Endothelial cell of umbilical vein (primary cell): ENCODE measurements at regions not wholly inside any gene's neighbourhood (a gene's known extent, or its start where the extent isn't known, plus 50 kb on each side); places are given as distances from the start of the nearest gene placed in this dataset.

ENCODE experiments used
- BruUV-seq: library from RNA; stranded (reverse); fragments of 400-500 nt; replicated peaks from 2 replicates; lab custom pipeline; 2021; lab: Mats Ljungman, UMichigan
- CTCF ChIA-PET: fragments of 300-600, 350-600 bp; sonication (Branson Sonifier 250); formaldehyde crosslinking; loops from one replicate; lab custom pipeline; 2021; ENCODE audit warnings: antibody characterized with exemption, inconsistent platforms; lab: Charles Lee
- POLR2A ChIA-PET: fragments of 300-600, 350-600 bp; sonication (Branson Sonifier 250); formaldehyde crosslinking; loops from one replicate; lab custom pipeline; 2021; ENCODE audit warnings: antibody characterized with exemption, inconsistent platforms; lab: Charles Lee
- DNase-seq: peaks from one replicate; pipeline ENCODE4 v3.0.0-alpha.2; 2011; ENCODE audit warnings: low read depth, low spot score
- FAIRE-seq: peaks from 2 replicates; lab custom pipeline; 2011; peaks lifted over from hg19 to GRCh38; lab: Jason Lieb, UNC
- H2AFZ ChIP-seq: 2 replicates; pipeline ENCODE4 v1.6.0; 2012; ENCODE audit warnings: low read depth, low read length, control low read depth, inconsistent platforms
- H3K27ac ChIP-seq: 2 replicates; pipeline ENCODE4 v1.5.1; 2011; ENCODE audit warnings: low read depth, mild to moderate bottlenecking, control low read depth, low read length, moderate library complexity; ENCODE audit not compliant: insufficient read depth
- H3K27me3 ChIP-seq, 2 experiments: 2 replicates each; pipeline versions ENCODE4 v1.6.0 to v1.6.1; 2011; ENCODE audit warnings: low read length in 2 of 2, mixed read lengths in 1 of 2; ENCODE audit not compliant: control insufficient read depth in 2 of 2, insufficient read depth in 2 of 2
- H3K36me3 ChIP-seq, 2 experiments: 2 replicates in 1 of 2; 3 replicates in 1 of 2; pipeline ENCODE4 v1.5.1; 2011; ENCODE audit warnings: low read length in 2 of 2, mild to moderate bottlenecking in 1 of 2, moderate library complexity in 1 of 2; ENCODE audit not compliant: control insufficient read depth in 2 of 2, insufficient read depth in 2 of 2; ENCODE audit errors: extremely low read depth in 1 of 2
- H3K4me1 ChIP-seq: 3 replicates; pipeline ENCODE4 v1.5.1; 2011; ENCODE audit warnings: mild to moderate bottlenecking, low read length; ENCODE audit not compliant: control insufficient read depth, insufficient read depth; ENCODE audit errors: extremely low read depth
- H3K4me2 ChIP-seq: 2 replicates; pipeline ENCODE4 v1.6.1; 2011; ENCODE audit warnings: low read length, control low read depth, mixed read lengths; ENCODE audit not compliant: insufficient read depth
- H3K4me3 ChIP-seq, 3 experiments: fragments of 200-600 bp in 1 of 3; sonication (generic), shearing (Covaris generic) in 1 of 3; replicated peaks in 1 of 3; 2 replicates each; pipeline ENCODE4 v1.5.1; 2011 to 2016; ENCODE audit warnings: control low read depth in 3 of 3, low read length in 3 of 3, mild to moderate bottlenecking in 2 of 3, inconsistent platforms in 1 of 3, low read depth in 1 of 3, moderate library complexity in 1 of 3; ENCODE audit not compliant: insufficient read depth in 1 of 3
- H3K79me2 ChIP-seq: 2 replicates; pipeline ENCODE4 v1.6.0; 2012; ENCODE audit warnings: low read length, inconsistent platforms; ENCODE audit not compliant: control insufficient read depth, insufficient read depth
- H3K9ac ChIP-seq: replicated peaks from 2 replicates; pipeline ENCODE3; 2011; ENCODE audit warnings: low read length, control low read depth; ENCODE audit not compliant: insufficient read depth; ENCODE audit errors: extremely low read depth
- H3K9me1 ChIP-seq: replicated peaks from 3 replicates; pipeline ENCODE4 v1.6.0; 2011; ENCODE audit warnings: mild to moderate bottlenecking, low read length; ENCODE audit not compliant: control insufficient read depth, insufficient read depth; ENCODE audit errors: extremely low read depth
- H3K9me3 ChIP-seq: replicated peaks from 2 replicates; pipeline ENCODE4 v1.5.1; 2012; ENCODE audit warnings: low read length, inconsistent platforms; ENCODE audit not compliant: control insufficient read depth, insufficient read depth
- H4K20me1 ChIP-seq: replicated peaks from 2 replicates; pipeline ENCODE3; 2011; ENCODE audit warnings: mild to moderate bottlenecking, low read length; ENCODE audit not compliant: control insufficient read depth, insufficient read depth; ENCODE audit errors: extremely low read depth
- CTCF ChIP-seq, 2 donors: IDR thresholded peaks; 1 replicate in 1 of 2; 2 replicates in 1 of 2; pipeline ENCODE4 v1.5.1; 2011; ENCODE audit warnings: low read length in 2 of 2, mild to moderate bottlenecking in 2 of 2, moderate library complexity in 2 of 2, control low read depth in 1 of 2, inconsistent platforms in 1 of 2, low read depth in 1 of 2; ENCODE audit not compliant: insufficient read depth in 1 of 2; ENCODE audit errors: extremely low read depth in 1 of 2
- EZH2 ChIP-seq: IDR thresholded peaks from 2 replicates; pipeline ENCODE4 v1.6.1; 2012; ENCODE audit warnings: borderline replicate concordance, low read depth, mild to moderate bottlenecking, moderate library complexity, low read length, inconsistent platforms; ENCODE audit not compliant: severe bottlenecking
- FOS ChIP-seq: IDR thresholded peaks from 2 replicates; pipeline ENCODE4 v1.6.1; 2011; ENCODE audit warnings: mild to moderate bottlenecking, low read length, moderate library complexity, borderline replicate concordance; ENCODE audit not compliant: insufficient read depth
- GATA2 ChIP-seq: IDR thresholded peaks from 2 replicates; pipeline ENCODE4 v1.7.0; 2011; ENCODE audit warnings: low read depth, mild to moderate bottlenecking, moderate library complexity, mixed read lengths, low read length; ENCODE audit not compliant: insufficient read length, insufficient read depth
- JUN ChIP-seq: IDR thresholded peaks from 2 replicates; pipeline ENCODE4 v1.6.1; 2011; ENCODE audit warnings: borderline replicate concordance, low read depth; ENCODE audit not compliant: insufficient read length, insufficient read depth
- MAX ChIP-seq: IDR thresholded peaks from 2 replicates; pipeline ENCODE4 v1.6.1; 2011; ENCODE audit not compliant: insufficient read depth, insufficient read length
- MYC ChIP-seq: IDR thresholded peaks from one replicate; pipeline ENCODE4 v1.6.1; 2011; ENCODE audit warnings: mild to moderate bottlenecking, low read depth, low read length
- POLR2AphosphoS5 ChIP-seq: IDR thresholded peaks from 2 replicates; pipeline ENCODE4 v1.6.1; 2012; ENCODE audit warnings: low read depth, mild to moderate bottlenecking, control low read depth, low read length, moderate library complexity; ENCODE audit not compliant: insufficient read depth
- dilution Hi-C: fragments of 300-500 bp; cut with MboI; formaldehyde crosslinking; loops from one replicate; pipeline ENCODE4 v1.15.0; 2019; ENCODE audit warnings: low sequenced_read_pairs; ENCODE audit not compliant: extremely low pct_ligation_motif_present
- intact Hi-C: fragments of 100-400 bp; cut with micrococcal nuclease; formaldehyde crosslinking; loops from one replicate; pipeline ENCODE4 v1.10.0; 2022

- TF ChIP-seq FOS (no peak), GATA2 (no peak), MYC (no peak), POLR2AphosphoS5 (no peak), EZH2 (no peak), CTCF (IDR thresholded peaks at IDR 0.05; ENCODE audit: extremely low read depth in 1 of 2, insufficient read depth in 1 of 2, low read depth in 1 of 2, low read length in 2 of 2) (no peak), JUN (no peak), MAX (no peak)
- Histone ChIP-seq H3K9me1 (no peaks in the 10 kb centered on the region), H3K4me2 (no peak overlapping the region), H3K4me1 (no peaks in the 10 kb centered on the region), H3K9me3 (no peaks in the 10 kb centered on the region), H4K20me1 (no peaks in the 10 kb centered on the region), H3K27ac (no peak overlapping the region), H3K36me3 (no peaks in the 10 kb centered on the region), H3K27me3 (no peaks in the 10 kb centered on the region), H3K9ac (no peak overlapping the region), H3K4me3 (no peak overlapping the region), H3K79me2 (no peaks in the 10 kb centered on the region), H2AFZ (no peak overlapping the region)
- dilution Hi-C loops = no loop called here
- no peak for FAIRE-seq
- intact Hi-C loops = no loop called here
- DNase-seq = no peak
- CTCF ChIA-PET = no interaction called here
- POLR2A ChIA-PET = no interaction called here
- BruUV-seq = no TSS peak
Observed at GRCh38 chr10:94088926-94089381, 95.2 kb downstream of the PLCE1 start.
